ENCODE measurements at regions not wholly inside any gene's neighbourhood (a gene's known extent, or its start where the extent isn't known, plus 50 kb on each side); places are given as distances from the start of the nearest gene placed in this dataset.
"Not testable (repeated sequence)": the region's sequence is repeated elsewhere in the genome, so short reads cannot be mapped to it uniquely, and the experiment has no call there.

- not testable (repeated sequence) for DNase-seq (ENCODE audit: low read depth)
Observed at GRCh38 chrX:108843039-108843438, 106.7 kb upstream of the IRS4 start.

- DNase-seq (ENCODE audit: low read depth): no peak
Observed at GRCh38 chrX:108833993-108834392, 97.6 kb upstream of the IRS4 start.

GRCh38 chrX:108811891-108812290 lies 75.5 kb upstream of the IRS4 start:
- DNase-seq (ENCODE audit: low read depth): no peak

- no peak for DNase-seq (ENCODE audit: low read depth)
Observed at GRCh38 chrX:108795240-108795639, 58.9 kb upstream of the IRS4 start.

Measured in LHCN-M2 (cell line).